BE2C (cell line): ENCODE measurements at regions not wholly inside any gene's neighbourhood (a gene's known extent, or its start where the extent isn't known, plus 50 kb on each side); places are given as distances from the start of the nearest gene placed in this dataset.

Experiments used
- DNase-seq: peaks from one replicate; pipeline ENCODE4 v3.0.0-alpha.2; 2020
- H3K27me3 ChIP-seq: fragments of 250-450 bp; sonication (Bioruptor Pico); 2 replicates; pipeline ENCODE4 v1.5.1; 2020; ENCODE audit warnings: mild to moderate bottlenecking
- H3K36me3 ChIP-seq: fragments of 250-450 bp; sonication (Bioruptor Pico); 2 replicates; pipeline ENCODE4 v1.5.1; 2020; ENCODE audit warnings: mild to moderate bottlenecking
- H3K4me1 ChIP-seq: fragments of 250-450 bp; sonication (Bioruptor Pico); 2 replicates; pipeline ENCODE4 v1.5.1; 2020
- H3K4me3 ChIP-seq: 2 replicates; pipeline ENCODE4 v1.5.1; 2011; ENCODE audit warnings: low read depth, low read length
- H3K9me3 ChIP-seq: fragments of 250-450 bp; sonication (Bioruptor Pico); 2 replicates; pipeline ENCODE4 v1.5.1; 2020
- CTCF ChIP-seq: IDR thresholded peaks from 2 replicates; pipeline ENCODE4 v1.5.1; 2012; ENCODE audit warnings: mild to moderate bottlenecking, low read depth, low read length

GRCh38 chr14:38724621-38725020 lies 378.4 kb downstream of the SEC23A start:
- Histone ChIP-seq H3K36me3 (no peaks in the 10 kb centered on the region), H3K4me1 (peaks cover 33% of the 10 kb centered on the region), H3K9me3 (no peaks in the 10 kb centered on the region), H3K4me3 (no peak overlapping the region), H3K27me3 (no peaks in the 10 kb centered on the region)
- no peak for DNase-seq
- TF ChIP-seq CTCF, result no peak

GRCh38 chr14:38723959-38724358 lies 379.1 kb downstream of the SEC23A start:
- TF ChIP-seq CTCF, result no peak
- H3K9me3 ChIP-seq, result no peaks in the 10 kb centered on the region
- peaks cover 30% of the 10 kb centered on the region for H3K4me1 ChIP-seq
- H3K4me3 ChIP-seq, result no peak overlapping the region
- no peak for DNase-seq
- H3K36me3 ChIP-seq, result no peaks in the 10 kb centered on the region
- no peaks in the 10 kb centered on the region for H3K27me3 ChIP-seq

DNA sequence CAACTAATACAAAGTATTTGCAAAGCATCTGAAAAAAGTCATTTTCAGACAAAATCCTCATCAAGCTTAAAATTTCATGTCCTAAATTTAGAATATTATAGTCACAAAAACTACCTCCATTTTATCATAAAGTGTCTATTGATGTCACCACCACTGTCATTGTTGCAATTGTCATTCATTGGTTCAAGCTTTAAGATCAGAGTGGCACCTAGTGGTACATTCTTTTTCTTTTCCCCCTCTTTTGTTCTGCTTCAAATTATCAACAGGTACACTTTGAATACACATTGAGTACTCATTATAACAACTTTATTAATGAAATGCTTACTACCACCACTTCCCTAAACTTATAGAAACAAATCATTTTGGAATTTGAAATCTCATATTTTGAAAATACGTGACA lies 379.8 kb downstream of the SEC23A start:
- no peaks in the 10 kb centered on the region for H3K27me3 ChIP-seq

DNA sequence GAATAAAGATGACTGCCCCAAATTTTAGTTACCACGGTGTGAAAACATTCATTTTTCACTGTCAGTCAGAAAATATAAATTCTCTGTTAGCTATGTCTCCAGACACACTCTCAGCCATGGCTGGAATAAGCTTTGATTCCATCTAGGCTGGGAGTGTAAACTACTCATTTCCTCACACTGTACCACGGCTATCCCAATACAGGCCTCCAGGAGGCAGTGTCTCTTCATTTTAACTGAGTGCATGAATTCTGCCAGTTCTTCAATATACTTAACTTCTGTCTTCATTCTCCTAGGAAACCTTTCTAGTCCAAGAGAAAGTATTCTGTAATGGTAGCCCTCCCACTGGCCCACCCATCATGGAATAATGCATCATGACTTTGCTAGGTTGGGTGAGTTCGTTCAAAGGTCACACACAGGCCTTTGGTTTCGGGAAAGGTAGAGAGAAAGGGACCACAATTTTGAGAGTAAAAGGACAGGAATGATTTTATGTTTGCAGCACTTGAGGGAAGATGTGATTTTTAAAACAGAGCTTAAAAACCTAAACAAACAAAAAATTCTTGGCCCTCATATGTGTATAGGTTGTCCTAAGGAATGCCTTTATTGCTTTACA lies 381.1 kb downstream of the SEC23A start:
- peak; percentile 87 for TF ChIP-seq CTCF
- Histone ChIP-seq H3K36me3 (no peaks in the 10 kb centered on the region), H3K4me1 (peaks cover 38% of the 10 kb centered on the region), H3K27me3 (no peaks in the 10 kb centered on the region), H3K9me3 (no peaks in the 10 kb centered on the region), H3K4me3 (no peak overlapping the region)
- DNase-seq, result peak; percentile 60

More for the DNA sequence above, 379.8 kb downstream of the SEC23A start:
- no peak for DNase-seq
- H3K9me3 ChIP-seq, result no peaks in the 10 kb centered on the region
- H3K36me3 ChIP-seq, result no peaks in the 10 kb centered on the region
- peaks cover 34% of the 10 kb centered on the region for H3K4me1 ChIP-seq
- TF ChIP-seq CTCF, result peak; percentile 28
- H3K4me3 ChIP-seq, result no peak overlapping the region

- no peak overlapping the region for H3K4me3 ChIP-seq
- H3K27me3 ChIP-seq, result no peaks in the 10 kb centered on the region
- H3K9me3 ChIP-seq, result no peaks in the 10 kb centered on the region
- no peaks in the 10 kb centered on the region for H3K36me3 ChIP-seq
- TF ChIP-seq CTCF, result no peak
- DNase-seq, result no peak
- peaks cover 37% of the 10 kb centered on the region for H3K4me1 ChIP-seq
These were observed 384.5 kb downstream of the SEC23A start for GRCh38 chr14:38718519-38718918.

- H3K9me3 ChIP-seq, result no peaks in the 10 kb centered on the region
- peaks cover 25% of the 10 kb centered on the region for H3K4me1 ChIP-seq
- H3K4me3 ChIP-seq, result no peak overlapping the region
- H3K36me3 ChIP-seq, result no peaks in the 10 kb centered on the region
- TF ChIP-seq CTCF, result no peak
- no peaks in the 10 kb centered on the region for H3K27me3 ChIP-seq
- DNase-seq, result peak; percentile 53
These were observed 386.1 kb downstream of the SEC23A start for GRCh38 chr14:38716926-38717325.
